Tibial nerve (tissue), 4 donors: ENCODE measurements at regions not wholly inside any gene's neighbourhood (a gene's known extent, or its start where the extent isn't known, plus 50 kb on each side); places are given as distances from the start of the nearest gene placed in this dataset. TPM values are rescaled to one million over a fixed set of nuclear protein-coding genes. Genes with fewer than 3 reads are reported as not detected.

Experiments
- DNase-seq, 2 donors: peaks; one replicate each; pipeline ENCODE4 v3.0.0-alpha.2; 2019; ENCODE audit warnings: low spot score in 2 of 2
- H3K27ac ChIP-seq, 4 donors: fragments of 200-600 bp; sonication (generic) in 3 of 4; one replicate each; pipeline ENCODE4 v1.5.1; 2017 to 2019; ENCODE audit warnings: mild to moderate bottlenecking in 1 of 4
- H3K27me3 ChIP-seq, 2 donors: fragments of 200-600 bp; sonication (generic) in 1 of 2; one replicate each; pipeline versions ENCODE4 v1.5.1 to v1.6.0; 2017 to 2019
- H3K36me3 ChIP-seq, 3 donors: fragments of 200-600 bp; sonication (generic); one replicate each; pipeline ENCODE4 v1.5.1; 2018 to 2019
- H3K4me1 ChIP-seq, 4 donors: fragments of 200-600 bp; sonication (generic) in 3 of 4; one replicate each; pipeline ENCODE4 v1.5.1; 2017 to 2019
- H3K4me3 ChIP-seq, 4 donors: fragments of 200-600 bp; sonication (generic) in 3 of 4; one replicate each; pipeline ENCODE4 v1.5.1; 2017 to 2019; ENCODE audit warnings: mild to moderate bottlenecking in 1 of 4, moderate library complexity in 1 of 4
- H3K9me3 ChIP-seq, 4 donors: fragments of 200-600 bp; sonication (generic) in 3 of 4; one replicate each; pipeline ENCODE4 v1.5.1; 2017 to 2019
- CTCF ChIP-seq, 5 experiments: fragments of 200-600 bp in 3 of 5; fragments of 450-650 bp in 2 of 5; sonication (generic) in 3 of 5; IDR thresholded peaks; one replicate each; pipeline ENCODE4 v1.5.1; 2016 to 2019; ENCODE audit warnings: antibody characterized with exemption in 5 of 5, mild to moderate bottlenecking in 3 of 5, moderate library complexity in 2 of 5
- EP300 ChIP-seq, 2 donors: sonication (generic); formaldehyde crosslinking; IDR thresholded peaks; one replicate each; pipeline ENCODE4 v1.6.1; 2017; ENCODE audit warnings: antibody characterized with exemption in 2 of 2, mild to moderate bottlenecking in 1 of 2
- POLR2A ChIP-seq, 2 donors: fragments of 450-650 bp; IDR thresholded peaks; one replicate each; pipeline ENCODE4 v1.6.1; 2017; ENCODE audit warnings: antibody characterized with exemption in 2 of 2, mild to moderate bottlenecking in 2 of 2, moderate library complexity in 2 of 2
- WGBS, 2 donors: methylation state at CpG; one replicate each; pipeline ENCODE4 v1.1.5; 2018; 5-methylcytosine and 5-hydroxymethylcytosine counted together
- small RNA-seq: library from RNA; depleted of rRNA; stranded (forward); fragments of <200 nt; gene quantifications from one replicate; pipeline ENCODE3, GENCODE V24; 2016

- Histone ChIP-seq H3K4me1 (peaks cover 0 to 24% (median 0%) of the 10 kb centered on the region in 4 donors), H3K27ac (no peak overlapping the region), H3K36me3 (no peaks in the 10 kb centered on the region)
These were observed 54.2 kb upstream of the SVIL start for GRCh38 chr10:29689001-29689400.

DNA sequence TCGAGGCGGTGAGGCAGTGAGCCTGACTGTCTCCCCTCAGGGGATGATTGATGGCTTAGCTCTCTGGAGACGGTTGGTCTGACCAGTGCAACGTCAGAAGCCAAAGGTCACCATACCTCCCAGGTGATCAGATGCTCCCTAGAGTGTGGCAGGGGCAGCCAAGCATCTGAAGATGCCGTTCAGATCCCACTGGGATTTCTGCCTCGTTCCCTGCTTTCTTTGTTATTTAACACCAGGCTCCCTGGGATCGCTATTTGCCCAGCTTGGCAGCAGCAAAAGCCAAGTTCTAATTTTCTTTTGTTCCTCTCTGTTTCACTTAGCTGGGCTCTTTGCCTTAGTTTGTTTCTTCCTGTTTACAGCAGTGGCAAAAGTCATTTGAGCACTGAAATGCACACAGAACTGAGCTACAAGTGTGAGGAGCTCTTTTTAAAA, 53.5 kb upstream of the SVIL start:
- H3K27ac ChIP-seq = no peak overlapping the region
- no peak overlapping the region for H3K4me3 ChIP-seq
- no peak for TF ChIP-seq CTCF (IDR thresholded peaks at IDR 0.05)
- no peak for TF ChIP-seq POLR2A (IDR thresholded peaks at IDR 0.05)
- TF ChIP-seq EP300 (IDR thresholded peaks at IDR 0.05) = no peak
- peaks cover 0 to 24% (median 0%) of the 10 kb centered on the region in 4 donors for H3K4me1 ChIP-seq
- 22 to 25% methylated on average over 7 of the region's 7 CpGs for WGBS, 2 donors
- no peak for DNase-seq
- no peaks in the 10 kb centered on the region for H3K9me3 ChIP-seq
- no peaks in the 10 kb centered on the region for H3K36me3 ChIP-seq
- no peaks in the 10 kb centered on the region for H3K27me3 ChIP-seq

More at GRCh38 chr10:29689001-29689400, 54.2 kb upstream of the SVIL start:
- DNase-seq = no peak
- Histone ChIP-seq H3K4me3 (no peak overlapping the region), H3K9me3 (no peaks in the 10 kb centered on the region), H3K27me3 (no peaks in the 10 kb centered on the region)
- TF ChIP-seq CTCF (IDR thresholded peaks at IDR 0.05) (no peak), EP300 (IDR thresholded peaks at IDR 0.05) (no peak), POLR2A (IDR thresholded peaks at IDR 0.05) (no peak)
- WGBS, 2 donors = 61 to 64% methylated on average over 7 of the region's 7 CpGs

DNA sequence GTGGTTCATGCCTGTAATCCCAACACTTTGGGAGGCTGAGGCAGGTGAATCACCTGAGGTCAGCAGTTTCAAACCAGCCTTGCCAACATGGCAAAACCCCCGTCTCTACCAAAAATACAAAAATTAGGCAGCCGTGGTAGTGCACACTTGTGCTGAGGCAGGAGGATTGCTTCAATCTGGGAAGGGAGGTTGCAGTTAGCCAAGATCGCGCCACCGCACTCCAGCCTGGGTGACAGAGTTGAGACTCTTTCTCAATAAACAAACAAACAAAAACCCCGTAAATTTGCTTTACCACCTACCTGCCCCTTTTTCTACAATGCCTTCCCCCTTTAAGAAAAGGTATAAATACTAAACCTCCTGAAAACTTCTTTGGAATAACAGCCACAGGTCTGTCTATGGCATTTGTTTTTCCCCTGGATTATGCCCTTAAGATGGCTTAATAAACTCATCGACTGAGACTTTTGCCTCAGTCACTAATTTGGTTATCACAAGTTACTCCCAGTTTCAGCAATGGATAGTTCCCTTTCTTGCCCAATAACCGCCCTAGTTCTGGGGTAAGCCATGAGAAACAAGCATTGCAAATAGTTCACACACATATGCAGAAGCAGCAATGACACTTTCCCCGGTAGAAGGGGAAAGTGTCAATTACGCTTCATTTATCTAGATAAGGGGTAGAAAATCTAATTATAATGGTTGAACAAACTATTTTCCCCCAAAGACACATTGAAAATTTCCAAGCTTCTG, 52.8 kb upstream of the SVIL start:
- no peak for TF ChIP-seq EP300 (IDR thresholded peaks at IDR 0.05)
- no peak for TF ChIP-seq POLR2A (IDR thresholded peaks at IDR 0.05)
- no peak for TF ChIP-seq CTCF (IDR thresholded peaks at IDR 0.05)
- no peaks in the 10 kb centered on the region for H3K27me3 ChIP-seq
- 79 to 80% methylated on average over 10 of the region's 10 CpGs for WGBS, 2 donors
- H3K4me3 ChIP-seq = no peak overlapping the region
- no peaks in the 10 kb centered on the region for H3K9me3 ChIP-seq
- no peak overlapping the region for H3K27ac ChIP-seq
- no peak for DNase-seq
- no peaks in the 10 kb centered on the region for H3K36me3 ChIP-seq
- H3K4me1 ChIP-seq = peaks cover 0 to 23% (median 0%) of the 10 kb centered on the region in 4 donors

DNA sequence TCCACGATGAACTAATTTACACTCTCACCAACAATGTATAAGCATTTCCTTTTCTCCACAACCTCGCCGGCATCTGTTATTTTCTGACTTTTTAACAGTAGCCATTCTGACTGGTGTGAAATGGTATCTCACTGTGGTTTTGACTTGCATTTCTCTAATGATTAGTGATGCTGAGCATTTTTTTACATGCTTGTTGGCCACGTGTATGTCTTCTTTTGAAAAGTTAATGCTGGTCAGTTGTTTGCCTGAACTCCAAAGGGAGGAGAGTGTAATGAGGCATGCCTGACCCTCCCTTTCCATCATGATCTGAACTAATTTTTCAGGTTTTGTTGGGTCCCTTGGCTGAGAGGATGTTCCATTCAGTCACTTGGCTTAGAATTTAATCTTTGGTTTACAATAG, 50.7 kb upstream of the SVIL start:
- no peak overlapping the region for H3K4me3 ChIP-seq
- H3K27me3 ChIP-seq = no peaks in the 10 kb centered on the region
- no peak overlapping the region for H3K27ac ChIP-seq
- TF ChIP-seq EP300 (IDR thresholded peaks at IDR 0.05) (no peak), POLR2A (IDR thresholded peaks at IDR 0.05) (no peak), CTCF (IDR thresholded peaks at IDR 0.05) (no peak)
- no peaks in the 10 kb centered on the region for H3K9me3 ChIP-seq
- DNase-seq = no peak
- 89 to 92% methylated on average over 4 of the region's 4 CpGs for WGBS, 2 donors
- peaks cover 0 to 11% (median 0%) of the 10 kb centered on the region in 4 donors for H3K4me1 ChIP-seq
- no peaks in the 10 kb centered on the region for H3K36me3 ChIP-seq

Small RNAs in the stretch of these regions (small RNA-seq; reads per million reads assigned to genes)
- gene CKS1BP2 (not detected), gene RNU6-908P (not detected)
